Breast epithelium (tissue), 4 donors: ENCODE measurements at regions not wholly inside any gene's neighbourhood (a gene's known extent, or its start where the extent isn't known, plus 50 kb on each side); places are given as distances from the start of the nearest gene placed in this dataset.

Source experiments
- DNase-seq, 2 donors: peaks; one replicate each; pipeline ENCODE4 v3.0.0-alpha.2; 2019; ENCODE audit warnings: low spot score in 2 of 2
- H3K27ac ChIP-seq, 2 donors: fragments of 200-600 bp; sonication (generic) in 1 of 2; one replicate each; pipeline ENCODE4 v1.5.1; 2016 to 2019; ENCODE audit warnings: mild to moderate bottlenecking in 1 of 2
- H3K27me3 ChIP-seq, 2 donors: fragments of 200-600 bp; sonication (generic) in 1 of 2; one replicate each; pipeline versions ENCODE4 v1.5.1 to v1.6.0; 2017 to 2019; ENCODE audit warnings: control low read depth in 1 of 2, mild to moderate bottlenecking in 1 of 2
- H3K36me3 ChIP-seq: fragments of 200-600 bp; one replicate; pipeline ENCODE4 v1.5.1; 2019
- H3K4me1 ChIP-seq, 2 donors: fragments of 200-600 bp; sonication (generic); one replicate each; pipeline ENCODE4 v1.5.1; 2016 to 2019; ENCODE audit warnings: control low read depth in 1 of 2
- H3K4me3 ChIP-seq, 3 donors: fragments of 200-600 bp; sonication (generic); 1 replicate in 2 of 3; 2 replicates in 1 of 3; pipeline ENCODE4 v1.5.1; 2016 to 2019; ENCODE audit warnings: mild to moderate bottlenecking in 3 of 3, moderate library complexity in 2 of 3
- H3K9me3 ChIP-seq, 2 donors: fragments of 200-600 bp; sonication (generic) in 1 of 2; one replicate each; pipeline ENCODE4 v1.5.1; 2016 to 2019; ENCODE audit warnings: control low read depth in 1 of 2
- POLR2A ChIP-seq: fragments of 450-650 bp; IDR thresholded peaks from one replicate; pipeline ENCODE4 v1.6.1; 2016; ENCODE audit warnings: antibody characterized with exemption, mild to moderate bottlenecking, moderate library complexity
- POLR2AphosphoS5 ChIP-seq, 3 donors: sonication (generic); formaldehyde crosslinking; IDR thresholded peaks; one replicate each; pipeline ENCODE4 v1.6.1; 2017; ENCODE audit warnings: antibody characterized with exemption in 3 of 3
- intact Hi-C: fragments of 100-400 bp; cut with DNase I; formaldehyde crosslinking; loops from one replicate; pipeline ENCODE4 v1.15.1; 2023; ENCODE audit warnings: low total_unique reads
- TF ChIP-seq, protein P1 (sequence below), 3 donors: fragments of 450-650 bp; IDR thresholded peaks; one replicate each; pipeline ENCODE4 v1.5.1; 2016 to 2017; ENCODE audit warnings: antibody characterized with exemption in 3 of 3, mild to moderate bottlenecking in 3 of 3, moderate library complexity in 3 of 3

DNA sequence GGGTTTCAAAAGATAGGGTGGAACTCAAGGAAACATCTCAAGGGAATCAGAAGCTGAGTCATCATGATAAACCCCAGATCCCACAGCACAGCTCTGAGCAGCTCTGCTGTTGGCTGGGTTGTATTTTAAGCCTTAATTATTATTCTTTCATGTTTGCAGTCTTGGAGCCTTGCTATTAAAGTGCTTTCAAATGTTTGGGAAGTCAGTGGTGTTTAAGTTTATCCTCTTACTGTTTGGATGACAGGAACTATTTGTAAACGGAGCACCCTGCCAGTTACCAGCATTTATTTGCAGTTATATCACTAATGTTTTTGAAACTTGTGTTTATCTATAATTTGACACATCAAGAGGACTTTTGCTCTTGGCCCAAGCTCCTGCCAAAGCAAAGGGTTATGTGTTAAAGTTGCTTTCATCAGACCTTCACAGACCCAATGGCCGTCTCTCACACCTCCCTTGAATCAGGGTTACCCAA is 141.1 kb upstream of the SPDL1 start:
- TF ChIP-seq POLR2A (no peak), POLR2AphosphoS5 (IDR thresholded peaks at IDR 0.05) (no peak)
- TF ChIP-seq, protein P1, sequence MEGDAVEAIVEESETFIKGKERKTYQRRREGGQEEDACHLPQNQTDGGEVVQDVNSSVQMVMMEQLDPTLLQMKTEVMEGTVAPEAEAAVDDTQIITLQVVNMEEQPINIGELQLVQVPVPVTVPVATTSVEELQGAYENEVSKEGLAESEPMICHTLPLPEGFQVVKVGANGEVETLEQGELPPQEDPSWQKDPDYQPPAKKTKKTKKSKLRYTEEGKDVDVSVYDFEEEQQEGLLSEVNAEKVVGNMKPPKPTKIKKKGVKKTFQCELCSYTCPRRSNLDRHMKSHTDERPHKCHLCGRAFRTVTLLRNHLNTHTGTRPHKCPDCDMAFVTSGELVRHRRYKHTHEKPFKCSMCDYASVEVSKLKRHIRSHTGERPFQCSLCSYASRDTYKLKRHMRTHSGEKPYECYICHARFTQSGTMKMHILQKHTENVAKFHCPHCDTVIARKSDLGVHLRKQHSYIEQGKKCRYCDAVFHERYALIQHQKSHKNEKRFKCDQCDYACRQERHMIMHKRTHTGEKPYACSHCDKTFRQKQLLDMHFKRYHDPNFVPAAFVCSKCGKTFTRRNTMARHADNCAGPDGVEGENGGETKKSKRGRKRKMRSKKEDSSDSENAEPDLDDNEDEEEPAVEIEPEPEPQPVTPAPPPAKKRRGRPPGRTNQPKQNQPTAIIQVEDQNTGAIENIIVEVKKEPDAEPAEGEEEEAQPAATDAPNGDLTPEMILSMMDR (IDR thresholded peaks at IDR 0.05) = no peak
- H3K27ac ChIP-seq = peak overlapping the region in 1 of 2 donors; percentile 23
- H3K4me1 ChIP-seq = no peaks in the 10 kb centered on the region
- H3K9me3 ChIP-seq = no peaks in the 10 kb centered on the region
- H3K4me3 ChIP-seq = no peak overlapping the region
- DNase-seq = no peak
- intact Hi-C loops = no loop called here
- H3K36me3 ChIP-seq = no peaks in the 10 kb centered on the region
- no peaks in the 10 kb centered on the region for H3K27me3 ChIP-seq

DNA sequence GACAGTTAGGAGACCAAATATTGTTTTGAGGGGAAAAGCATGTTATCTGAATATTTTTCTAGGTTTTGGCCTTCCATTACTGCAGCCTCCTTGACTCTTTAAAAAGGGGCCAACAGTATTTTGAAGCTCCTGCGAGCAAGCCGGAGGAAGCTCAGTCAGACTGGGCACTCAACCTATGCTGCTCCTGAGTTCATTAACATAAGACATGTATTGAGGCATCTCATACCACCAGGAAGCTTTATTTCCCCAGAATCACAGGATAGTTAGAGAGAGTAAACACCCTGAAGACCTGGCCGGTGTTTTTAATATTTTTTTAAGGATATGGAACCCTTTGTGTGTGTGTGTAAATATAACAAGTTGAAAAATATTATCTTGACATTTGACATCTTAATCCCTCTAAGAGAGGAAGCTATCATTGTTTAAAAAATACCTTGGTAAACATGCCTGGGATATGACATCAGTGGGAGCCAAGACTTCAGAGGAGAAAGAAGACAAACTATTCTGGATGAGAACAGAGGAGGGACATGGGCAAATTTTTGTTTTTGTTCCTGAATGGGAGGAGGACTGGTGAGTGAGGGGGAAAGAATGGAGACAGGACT is 139.3 kb upstream of the SLIT3 start:
- no peaks in the 10 kb centered on the region for H3K4me1 ChIP-seq
- no peaks in the 10 kb centered on the region for H3K9me3 ChIP-seq
- no peak for DNase-seq
- TF ChIP-seq POLR2A (no peak), POLR2AphosphoS5 (IDR thresholded peaks at IDR 0.05) (no peak)
- TF ChIP-seq, protein P1 (IDR thresholded peaks at IDR 0.05) = no peak
- intact Hi-C loops = no loop called here
- no peaks in the 10 kb centered on the region for H3K27me3 ChIP-seq
- H3K4me3 ChIP-seq = no peak overlapping the region
- no peaks in the 10 kb centered on the region for H3K36me3 ChIP-seq
- H3K27ac ChIP-seq = no peak overlapping the region

DNA sequence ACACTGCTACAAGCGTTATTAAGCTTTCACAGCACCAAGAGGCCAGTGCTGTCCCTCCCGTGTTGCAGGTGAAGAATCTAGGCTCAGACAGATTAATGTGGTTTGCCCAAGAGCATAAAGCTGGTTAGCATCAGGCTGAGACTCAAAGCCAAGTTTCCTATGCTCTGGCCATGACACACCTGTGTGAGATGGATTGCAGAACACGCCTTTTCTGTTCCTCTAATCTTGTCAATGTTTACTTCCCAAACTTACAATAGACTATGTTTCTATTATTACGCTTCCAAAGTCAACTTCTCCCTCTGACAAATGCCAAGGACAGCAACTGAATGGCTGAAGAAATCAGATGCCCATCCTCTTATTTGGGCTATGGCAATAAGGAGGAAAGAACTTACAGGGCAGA is 138.4 kb upstream of the SLIT3 start:
- Histone ChIP-seq H3K36me3 (no peaks in the 10 kb centered on the region), H3K4me1 (no peaks in the 10 kb centered on the region), H3K4me3 (no peak overlapping the region), H3K27me3 (no peaks in the 10 kb centered on the region), H3K27ac (no peak overlapping the region), H3K9me3 (no peaks in the 10 kb centered on the region)
- TF ChIP-seq POLR2AphosphoS5 (IDR thresholded peaks at IDR 0.05) (no peak), POLR2A (no peak)
- TF ChIP-seq, protein P1 (IDR thresholded peaks at IDR 0.05) = no peak
- DNase-seq = no peak
- intact Hi-C loops = no loop called here

DNA sequence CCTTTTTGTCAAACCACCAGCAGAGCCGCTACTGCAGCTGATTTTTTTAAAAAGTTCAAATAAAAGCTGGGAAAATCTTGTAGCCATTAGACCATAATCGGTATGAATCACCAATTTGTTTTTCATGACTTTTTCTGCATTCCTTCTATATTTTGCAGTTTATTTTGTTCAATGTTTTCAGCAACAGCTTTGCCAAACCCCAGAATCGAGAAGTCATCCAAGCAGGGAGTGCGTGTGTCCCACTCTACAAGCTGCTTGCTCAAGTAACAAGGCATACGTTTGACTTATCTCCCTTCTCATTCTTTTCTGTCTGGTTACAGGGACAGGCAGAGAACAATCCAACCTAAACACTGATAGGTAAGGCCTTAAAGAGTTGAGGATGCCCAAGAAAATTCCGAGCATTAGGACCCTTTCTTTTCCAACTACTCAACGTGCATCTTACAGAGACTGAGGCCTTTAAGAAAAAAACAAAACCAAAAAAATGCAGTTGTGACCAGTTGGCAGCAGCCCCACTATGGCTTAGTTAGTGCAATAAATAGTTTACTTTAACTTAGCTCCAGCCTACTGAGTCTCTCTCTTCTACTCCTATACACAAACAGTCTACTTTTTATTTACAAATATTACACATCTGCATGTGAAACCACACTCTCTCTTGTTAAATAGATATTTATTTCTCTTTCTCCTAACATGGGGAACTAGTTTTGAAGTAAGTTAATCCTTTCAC is 134.7 kb upstream of the SLIT3 start:
- Histone ChIP-seq H3K27me3 (no peaks in the 10 kb centered on the region), H3K36me3 (no peaks in the 10 kb centered on the region), H3K4me3 (no peak overlapping the region), H3K4me1 (no peaks in the 10 kb centered on the region), H3K9me3 (no peaks in the 10 kb centered on the region), H3K27ac (no peak overlapping the region)
- intact Hi-C loops = no loop called here
- TF ChIP-seq POLR2AphosphoS5 (IDR thresholded peaks at IDR 0.05) (no peak), POLR2A (no peak)
- TF ChIP-seq, protein P1 (IDR thresholded peaks at IDR 0.05) = no peak
- no peak for DNase-seq

DNA sequence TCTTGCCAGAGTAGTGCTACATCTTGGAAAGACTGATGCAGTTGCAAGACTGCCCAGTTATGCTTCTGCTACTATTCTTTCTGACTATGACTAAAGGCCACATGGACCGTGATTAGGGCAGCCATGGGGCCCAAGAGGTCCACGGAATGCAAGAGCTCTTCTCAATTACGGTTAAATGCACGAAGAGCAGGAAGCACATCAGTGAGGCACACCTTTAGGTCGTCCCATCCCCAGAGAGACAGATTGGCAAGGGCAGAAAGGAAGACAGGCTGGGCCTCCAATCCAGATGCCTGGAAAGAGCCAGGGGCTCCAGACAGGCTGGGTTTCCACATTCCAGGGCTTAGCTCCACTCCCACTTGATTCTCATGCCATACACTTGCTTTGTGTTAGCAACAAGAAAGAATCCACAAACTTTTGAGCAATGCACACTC is 132.3 kb upstream of the SLIT3 start:
- intact Hi-C loops = no loop called here
- TF ChIP-seq POLR2AphosphoS5 (IDR thresholded peaks at IDR 0.05) (no peak), POLR2A (no peak)
- TF ChIP-seq, protein P1 (IDR thresholded peaks at IDR 0.05) = no peak
- Histone ChIP-seq H3K4me1 (no peaks in the 10 kb centered on the region), H3K36me3 (no peaks in the 10 kb centered on the region), H3K27ac (no peak overlapping the region), H3K9me3 (no peaks in the 10 kb centered on the region), H3K27me3 (no peaks in the 10 kb centered on the region), H3K4me3 (no peak overlapping the region)
- DNase-seq = no peak
